Activated T-cell treated with anti-CD3 and anti-CD28 coated beads, Interleukin-2, amount 50 U/mL, for 72 hours (primary cell): ENCODE measurements at regions not wholly inside any gene's neighbourhood (a gene's known extent, or its start where the extent isn't known, plus 50 kb on each side); places are given as distances from the start of the nearest gene placed in this dataset.
"Not testable (repeated sequence)": the region's sequence is repeated elsewhere in the genome, so short reads cannot be mapped to it uniquely, and the experiment has no call there.

Experiments
- ATAC-seq, 2 donors: fragments of 150-1000 bp; cut with Tn5 transposase; replicated peaks in 1 of 2; 2 replicates each; pipeline ENCODE4 v1.10.0; 2021; ENCODE audit warnings: moderate library complexity in 2 of 2, mild to moderate bottlenecking in 1 of 2
- DNase-seq, 2 donors: peaks; one replicate each; pipeline ENCODE4 v3.0.0; 2021 to 2022; ENCODE audit warnings: mixed read lengths in 1 of 2
- H3K27ac Mint-ChIP-seq: one replicate; pipeline ENCODE4 v1.8.0; 2022; ENCODE audit warnings: mild to moderate bottlenecking, moderate library complexity, mixed read lengths
- H3K27me3 Mint-ChIP-seq: one replicate; pipeline ENCODE4 v1.8.0; 2022; ENCODE audit warnings: low read depth, mixed read lengths
- H3K36me3 Mint-ChIP-seq, 2 donors: one replicate each; pipeline ENCODE4 v1.8.0; 2022; ENCODE audit warnings: mixed read lengths in 2 of 2, mild to moderate bottlenecking in 1 of 2; ENCODE audit not compliant: insufficient read depth in 2 of 2
- H3K4me1 Mint-ChIP-seq: one replicate; pipeline ENCODE4 v1.8.0; 2022; ENCODE audit warnings: low read depth, mixed read lengths
- H3K4me3 Mint-ChIP-seq, 2 donors: one replicate each; pipeline ENCODE4 v1.8.0; 2022; ENCODE audit warnings: mild to moderate bottlenecking in 2 of 2, mixed read lengths in 2 of 2, moderate library complexity in 2 of 2
- H3K9me3 Mint-ChIP-seq, 2 donors: one replicate each; pipeline ENCODE4 v1.8.0; 2022; ENCODE audit warnings: mixed read lengths in 2 of 2

- ATAC-seq: no peak
- DNase-seq: no peak
- peaks cover 2 to 4% of the 10 kb centered on the region in 2 donors for H3K36me3 Mint-ChIP-seq
- no peak overlapping the region for H3K4me3 Mint-ChIP-seq
- H3K9me3 Mint-ChIP-seq: peaks cover 6 to 11% of the 10 kb centered on the region in 2 donors
- H3K4me1 Mint-ChIP-seq: no peaks in the 10 kb centered on the region
- H3K27ac Mint-ChIP-seq: no peak overlapping the region
- H3K27me3 Mint-ChIP-seq: peaks cover 7% of the 10 kb centered on the region
These were observed 117.6 kb upstream of the ANKRD30BL start for GRCh38 chr2:132279344-132279743.

- no peak for ATAC-seq
- DNase-seq: no peak
These were observed 118.3 kb upstream of the ANKRD30BL start for GRCh38 chr2:132279930-132280615.

DNA sequence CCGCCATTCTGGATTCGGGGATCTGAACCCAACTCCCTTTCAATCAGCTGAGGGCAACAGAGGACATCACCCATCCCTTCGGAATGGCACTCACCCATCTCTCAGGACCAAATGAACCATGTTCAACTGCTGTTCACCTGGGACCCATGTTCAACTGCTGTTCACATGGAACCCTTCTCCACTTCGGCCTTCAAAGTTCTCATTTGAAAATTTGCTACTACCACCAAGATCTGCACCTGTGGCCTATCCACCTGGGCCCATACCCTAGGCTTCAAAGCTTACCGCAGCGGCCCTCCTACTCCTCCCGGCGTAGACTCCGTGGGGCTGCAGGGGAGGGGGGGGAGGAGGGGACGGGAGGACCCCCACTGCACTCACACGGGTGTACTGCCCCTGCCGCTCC is 119.2 kb upstream of the ANKRD30BL start:
- Mint-ChIP-seq H3K36me3 (peaks cover 2 to 4% of the 10 kb centered on the region in 2 donors), H3K4me3 (no peak overlapping the region), H3K27ac (no peak overlapping the region), H3K4me1 (no peaks in the 10 kb centered on the region), H3K27me3 (peaks cover 7% of the 10 kb centered on the region), H3K9me3 (peaks cover 6 to 11% of the 10 kb centered on the region in 2 donors)
- ATAC-seq (no peak), DNase-seq (no peak)

More at GRCh38 chr2:132279930-132280615, 118.3 kb upstream of the ANKRD30BL start:
- H3K27ac Mint-ChIP-seq: no peak overlapping the region
- no peaks in the 10 kb centered on the region for H3K4me1 Mint-ChIP-seq
- peaks cover 7% of the 10 kb centered on the region for H3K27me3 Mint-ChIP-seq
- peaks cover 6 to 11% of the 10 kb centered on the region in 2 donors for H3K9me3 Mint-ChIP-seq
- no peak overlapping the region for H3K4me3 Mint-ChIP-seq
- peaks cover 2 to 4% of the 10 kb centered on the region in 2 donors for H3K36me3 Mint-ChIP-seq

GRCh38 chr2:132282104-132282503 is 120.4 kb upstream of the ANKRD30BL start:
- not testable (repeated sequence) for H3K4me3 Mint-ChIP-seq, H3K36me3 Mint-ChIP-seq, H3K27ac Mint-ChIP-seq, H3K9me3 Mint-ChIP-seq, H3K27me3 Mint-ChIP-seq, H3K4me1 Mint-ChIP-seq, ATAC-seq, DNase-seq

DNA sequence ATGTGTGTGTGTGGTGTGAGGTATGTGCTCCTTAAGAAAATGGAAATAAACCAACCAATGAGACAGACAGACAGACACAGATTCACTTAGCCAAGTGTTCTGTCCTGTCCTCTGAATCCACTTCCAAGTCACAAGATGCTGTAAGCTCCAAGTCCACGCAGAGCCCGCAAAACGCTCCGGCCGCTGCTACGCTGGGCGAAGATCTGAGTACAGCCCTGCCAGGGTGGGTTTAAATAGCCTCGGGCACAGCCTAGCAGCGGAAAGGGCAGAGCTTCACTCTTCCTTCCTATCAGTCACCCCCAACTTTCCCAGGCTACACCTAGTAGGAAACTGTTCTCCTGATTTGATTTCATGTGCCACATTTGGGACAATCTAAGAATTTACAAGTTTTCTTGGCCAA is 121.2 kb upstream of the ANKRD30BL start:
- no peaks in the 10 kb centered on the region for H3K4me1 Mint-ChIP-seq
- H3K27ac Mint-ChIP-seq: no peak overlapping the region
- H3K36me3 Mint-ChIP-seq: peaks cover 0 to under 1% of the 10 kb centered on the region in 2 donors
- no peak for DNase-seq
- H3K4me3 Mint-ChIP-seq: no peak overlapping the region
- ATAC-seq: no peak
- H3K27me3 Mint-ChIP-seq: peaks cover 7% of the 10 kb centered on the region
- H3K9me3 Mint-ChIP-seq: peaks cover under 1 to 6% of the 10 kb centered on the region in 2 donors

DNA sequence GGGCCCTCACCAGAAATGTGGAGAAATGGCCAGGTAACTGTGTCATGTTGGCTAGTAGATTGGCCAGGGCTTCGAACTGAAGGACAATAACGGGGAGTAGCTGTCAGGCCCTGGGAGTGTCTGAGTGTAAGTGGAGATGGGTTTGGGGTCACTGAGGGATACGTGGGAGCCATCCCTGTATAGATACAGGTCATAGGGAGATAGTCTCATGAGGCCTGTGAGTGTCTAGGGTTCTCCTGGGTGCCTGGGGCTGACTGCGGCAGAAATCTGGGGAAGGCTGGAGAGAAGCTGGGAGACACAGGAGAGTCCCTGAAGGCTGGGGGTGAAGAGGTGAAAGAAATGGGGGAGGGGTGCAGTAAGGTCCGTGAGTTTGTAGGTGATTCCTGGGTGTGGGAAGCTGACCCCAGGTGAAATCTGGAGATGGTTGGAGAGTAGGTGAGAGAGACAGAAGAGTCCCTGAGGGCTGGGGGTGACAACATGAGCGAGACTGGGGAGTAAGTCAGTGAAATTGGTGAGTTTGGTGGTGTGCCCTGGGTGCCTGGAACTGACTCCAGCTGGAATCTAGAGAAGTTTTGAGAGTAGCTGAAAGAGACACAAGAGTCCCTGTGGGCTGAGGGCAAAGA is 124.6 kb upstream of the ANKRD30BL start:
- not testable (repeated sequence) for H3K4me1 Mint-ChIP-seq, H3K4me3 Mint-ChIP-seq, ATAC-seq, H3K9me3 Mint-ChIP-seq, H3K27ac Mint-ChIP-seq, H3K27me3 Mint-ChIP-seq, H3K36me3 Mint-ChIP-seq, DNase-seq

DNA sequence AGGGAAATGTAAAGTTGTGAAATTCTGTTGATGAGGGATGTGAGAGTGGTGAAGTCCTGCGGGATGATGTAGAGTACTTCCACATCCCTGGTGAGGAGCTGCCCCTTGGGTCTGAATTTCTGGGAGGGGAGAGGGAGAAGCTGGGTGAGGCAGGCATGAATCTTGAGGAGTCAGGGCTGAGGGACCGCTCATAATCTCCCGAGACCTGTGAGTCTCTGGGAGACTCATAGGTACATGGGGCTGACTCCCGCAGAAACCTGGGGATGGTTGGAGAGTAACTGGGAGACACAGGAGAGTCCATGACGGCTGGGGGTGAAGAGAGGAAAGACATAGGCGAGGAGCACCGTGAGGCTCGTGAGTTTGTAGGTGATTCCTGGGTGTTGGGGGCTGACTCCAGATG is 126.2 kb upstream of the ANKRD30BL start:
- H3K9me3 Mint-ChIP-seq, H3K4me3 Mint-ChIP-seq, DNase-seq: not testable (repeated sequence)

GRCh38 chr2:132289138-132289537 is 127.4 kb upstream of the ANKRD30BL start:
- H3K27ac Mint-ChIP-seq, H3K4me1 Mint-ChIP-seq, H3K4me3 Mint-ChIP-seq, ATAC-seq, H3K9me3 Mint-ChIP-seq, H3K27me3 Mint-ChIP-seq, H3K36me3 Mint-ChIP-seq, DNase-seq: not testable (repeated sequence)

More for the DNA sequence above, 126.2 kb upstream of the ANKRD30BL start:
- H3K4me1 Mint-ChIP-seq, ATAC-seq, H3K36me3 Mint-ChIP-seq, H3K27ac Mint-ChIP-seq, H3K27me3 Mint-ChIP-seq: not testable (repeated sequence)

DNA sequence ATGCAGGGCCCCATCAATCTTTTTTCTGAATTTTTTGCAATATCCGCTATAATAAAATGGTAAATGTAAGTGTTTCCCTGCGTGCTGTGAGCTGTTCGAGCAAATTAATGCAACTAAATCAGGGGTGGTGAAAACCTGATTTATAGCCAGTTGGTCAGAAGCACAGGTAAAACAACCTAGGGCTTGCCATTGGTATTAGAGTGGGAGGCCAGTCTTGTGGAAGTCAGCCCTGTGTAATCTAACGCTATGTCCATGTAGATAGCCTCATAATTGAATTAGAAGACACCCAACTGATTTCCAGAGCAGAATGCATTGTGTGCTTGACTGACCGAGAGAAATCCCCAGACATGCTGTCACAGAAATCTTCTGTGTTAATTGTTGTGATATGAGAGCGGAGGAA is 126.8 kb upstream of the GPR39 start:
- not testable (repeated sequence) for H3K9me3 Mint-ChIP-seq, H3K4me1 Mint-ChIP-seq, H3K27ac Mint-ChIP-seq, H3K36me3 Mint-ChIP-seq, H3K4me3 Mint-ChIP-seq, DNase-seq, H3K27me3 Mint-ChIP-seq, ATAC-seq

- not testable (repeated sequence) for H3K9me3 Mint-ChIP-seq, H3K36me3 Mint-ChIP-seq, DNase-seq, H3K27me3 Mint-ChIP-seq, ATAC-seq
- H3K27ac Mint-ChIP-seq: peak overlapping the region; percentile 80
- H3K4me3 Mint-ChIP-seq: peak overlapping the region; percentile 62 to 78
- H3K4me1 Mint-ChIP-seq: peaks cover 12% of the 10 kb centered on the region
These were observed 115.8 kb upstream of the GPR39 start for GRCh38 chr2:132300592-132301378.

GRCh38 chr2:132304661-132305380 is 111.8 kb upstream of the GPR39 start:
- not testable (repeated sequence) for H3K9me3 Mint-ChIP-seq, H3K36me3 Mint-ChIP-seq, H3K27ac Mint-ChIP-seq, H3K27me3 Mint-ChIP-seq, DNase-seq
- peak overlapping the region in 1 of 2 donors; percentile 64 for H3K4me3 Mint-ChIP-seq
- peaks cover 12% of the 10 kb centered on the region for H3K4me1 Mint-ChIP-seq
- ATAC-seq: peak in 1 of 2 donors; percentile 37

DNA sequence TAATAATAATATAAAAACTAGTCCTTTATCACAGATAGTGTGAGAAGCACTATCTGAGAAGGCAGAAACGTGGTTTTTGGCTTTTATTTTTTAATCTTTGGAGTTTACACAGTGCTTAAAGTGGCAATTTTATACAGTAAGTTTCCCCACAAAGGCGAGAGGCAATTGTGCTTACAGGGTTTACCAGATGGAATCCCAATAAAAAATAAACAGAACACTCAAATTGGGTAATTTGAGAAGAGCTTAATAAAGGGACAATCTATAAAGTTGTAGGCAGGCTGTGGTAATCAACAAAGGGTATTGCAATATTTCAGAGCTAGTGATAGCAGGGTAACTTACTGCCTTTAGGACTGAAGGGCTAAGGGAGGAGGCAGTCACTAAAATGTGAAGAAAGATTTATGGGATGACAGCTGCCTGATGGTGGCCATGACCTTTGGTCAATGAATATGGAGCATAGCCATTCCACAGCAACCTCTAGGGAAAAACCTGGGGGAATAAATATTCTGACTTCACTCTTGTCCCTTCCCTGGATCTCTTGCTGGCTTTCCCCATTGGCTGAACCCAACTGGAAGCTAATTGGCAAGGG is 108.9 kb upstream of the GPR39 start:
- H3K36me3 Mint-ChIP-seq, H3K4me3 Mint-ChIP-seq, ATAC-seq, H3K27ac Mint-ChIP-seq, H3K4me1 Mint-ChIP-seq, H3K9me3 Mint-ChIP-seq, DNase-seq, H3K27me3 Mint-ChIP-seq: not testable (repeated sequence)
